ENCODE measurements at regions not wholly inside any gene's neighbourhood (a gene's known extent, or its start where the extent isn't known, plus 50 kb on each side); places are given as distances from the start of the nearest gene placed in this dataset.

DNA sequence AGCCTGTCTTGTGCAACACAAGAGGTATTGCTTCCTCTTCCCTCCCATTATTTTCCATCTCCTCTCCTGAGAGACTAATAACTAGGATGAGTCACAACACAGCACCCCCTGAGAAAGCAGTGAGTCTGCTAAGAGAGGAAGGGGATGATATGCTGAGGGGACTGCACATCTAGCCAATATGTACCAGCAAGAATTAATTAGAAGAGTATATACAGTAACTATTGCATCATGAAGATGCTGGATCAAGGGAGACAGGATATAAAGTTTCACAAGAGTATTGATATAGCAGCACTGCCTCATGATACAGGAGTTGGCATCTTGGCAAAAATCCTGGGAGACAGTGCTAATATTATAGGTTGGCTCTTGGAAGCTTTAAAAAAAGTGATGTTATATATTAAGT is 289.9 kb upstream of the RBMS1 start:
- Histone ChIP-seq H3K4me3 (no peak overlapping the region), H3K36me3 (no peaks in the 10 kb centered on the region), H3K27ac (no peak overlapping the region), H3K4me1 (no peaks in the 10 kb centered on the region), H3K9me3 (no peaks in the 10 kb centered on the region), H3K27me3 (no peaks in the 10 kb centered on the region)
- no peak for DNase-seq
- no peak for TF ChIP-seq EP300 (IDR thresholded peaks at IDR 0.05)
- no peak for TF ChIP-seq POLR2AphosphoS5 (IDR thresholded peaks at IDR 0.05)
- no peak for TF ChIP-seq POLR2A (IDR thresholded peaks at IDR 0.05)
- TF ChIP-seq, protein P1, sequence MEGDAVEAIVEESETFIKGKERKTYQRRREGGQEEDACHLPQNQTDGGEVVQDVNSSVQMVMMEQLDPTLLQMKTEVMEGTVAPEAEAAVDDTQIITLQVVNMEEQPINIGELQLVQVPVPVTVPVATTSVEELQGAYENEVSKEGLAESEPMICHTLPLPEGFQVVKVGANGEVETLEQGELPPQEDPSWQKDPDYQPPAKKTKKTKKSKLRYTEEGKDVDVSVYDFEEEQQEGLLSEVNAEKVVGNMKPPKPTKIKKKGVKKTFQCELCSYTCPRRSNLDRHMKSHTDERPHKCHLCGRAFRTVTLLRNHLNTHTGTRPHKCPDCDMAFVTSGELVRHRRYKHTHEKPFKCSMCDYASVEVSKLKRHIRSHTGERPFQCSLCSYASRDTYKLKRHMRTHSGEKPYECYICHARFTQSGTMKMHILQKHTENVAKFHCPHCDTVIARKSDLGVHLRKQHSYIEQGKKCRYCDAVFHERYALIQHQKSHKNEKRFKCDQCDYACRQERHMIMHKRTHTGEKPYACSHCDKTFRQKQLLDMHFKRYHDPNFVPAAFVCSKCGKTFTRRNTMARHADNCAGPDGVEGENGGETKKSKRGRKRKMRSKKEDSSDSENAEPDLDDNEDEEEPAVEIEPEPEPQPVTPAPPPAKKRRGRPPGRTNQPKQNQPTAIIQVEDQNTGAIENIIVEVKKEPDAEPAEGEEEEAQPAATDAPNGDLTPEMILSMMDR (IDR thresholded peaks at IDR 0.05) = no peak
- intact Hi-C loops (cut with DNase I) = no loop called here

DNA sequence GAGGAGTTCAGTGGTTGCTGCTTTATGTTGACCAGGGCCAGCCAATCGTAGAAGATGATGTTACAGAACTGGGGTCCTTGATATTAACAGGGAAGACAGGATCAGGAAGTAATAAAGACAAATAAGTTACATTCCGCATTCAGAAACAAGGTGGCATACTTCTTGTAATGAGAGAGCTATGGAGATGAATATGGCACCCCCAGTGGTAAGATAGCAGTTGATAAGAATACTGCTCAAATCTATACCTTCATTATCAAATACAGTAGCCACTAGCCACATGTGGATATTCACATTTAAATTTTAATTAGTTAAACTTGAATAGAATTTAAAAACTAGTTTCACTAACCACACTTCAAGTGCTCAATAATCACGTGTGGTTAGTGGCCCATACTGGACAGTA is 290.4 kb upstream of the RBMS1 start:
- no peak for DNase-seq
- intact Hi-C loops (cut with DNase I) = no loop called here
- WGBS, 2 donors = 84 to 90% methylated on average over 3 of the region's 3 CpGs
- Histone ChIP-seq H3K27ac (no peak overlapping the region), H3K4me3 (no peak overlapping the region), H3K4me1 (no peaks in the 10 kb centered on the region), H3K36me3 (no peaks in the 10 kb centered on the region), H3K9me3 (no peaks in the 10 kb centered on the region), H3K27me3 (no peaks in the 10 kb centered on the region)
- no peak for TF ChIP-seq EP300 (IDR thresholded peaks at IDR 0.05)
- TF ChIP-seq POLR2AphosphoS5 (IDR thresholded peaks at IDR 0.05) = no peak
- no peak for TF ChIP-seq POLR2A (IDR thresholded peaks at IDR 0.05)
- TF ChIP-seq, protein P1 (IDR thresholded peaks at IDR 0.05) = no peak

GRCh38 chr2:160790738-160791137 is 297.1 kb upstream of the RBMS1 start:
- no peak for DNase-seq
- H3K36me3 ChIP-seq = no peaks in the 10 kb centered on the region
- 48 to 78% methylated on average over 2 of the region's 2 CpGs for whole genome bisulfite sequencing, 2 donors
- H3K4me1 ChIP-seq = no peaks in the 10 kb centered on the region
- H3K27me3 ChIP-seq = no peaks in the 10 kb centered on the region
- no peak overlapping the region for H3K4me3 ChIP-seq
- H3K9me3 ChIP-seq = no peaks in the 10 kb centered on the region
- intact Hi-C loops (cut with DNase I) = no loop called here
- TF ChIP-seq EP300 (IDR thresholded peaks at IDR 0.05) (no peak), POLR2AphosphoS5 (IDR thresholded peaks at IDR 0.05) (no peak), POLR2A (IDR thresholded peaks at IDR 0.05) (no peak)
- TF ChIP-seq, protein P1 (IDR thresholded peaks at IDR 0.05) = no peak
- no peak overlapping the region for H3K27ac ChIP-seq

DNA sequence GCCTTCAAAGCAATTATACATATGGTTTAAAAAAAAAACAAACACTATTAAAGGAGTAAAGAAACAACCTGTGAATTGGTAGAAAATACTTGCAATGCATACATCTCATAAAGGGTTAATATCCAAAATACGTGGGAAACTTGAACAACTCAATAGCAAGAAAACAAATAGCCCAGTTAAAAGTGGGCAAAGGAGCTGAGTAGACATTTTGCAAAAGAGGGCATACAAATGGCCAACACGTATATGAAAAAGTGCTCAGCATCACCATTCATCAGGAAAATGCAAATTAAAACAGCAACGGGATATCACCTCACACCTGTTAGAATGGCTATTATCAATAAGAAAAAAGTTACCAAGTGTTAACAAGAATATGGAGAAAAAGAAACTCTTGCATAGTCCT is 298.3 kb upstream of the RBMS1 start:
- no peak overlapping the region for H3K27ac ChIP-seq
- no peak for DNase-seq
- H3K4me3 ChIP-seq = no peak overlapping the region
- no peaks in the 10 kb centered on the region for H3K27me3 ChIP-seq
- intact Hi-C loops (cut with DNase I) = no loop called here
- H3K4me1 ChIP-seq = no peaks in the 10 kb centered on the region
- no peak for TF ChIP-seq POLR2A (IDR thresholded peaks at IDR 0.05)
- no peak for TF ChIP-seq POLR2AphosphoS5 (IDR thresholded peaks at IDR 0.05)
- no peak for TF ChIP-seq EP300 (IDR thresholded peaks at IDR 0.05)
- TF ChIP-seq, protein P1 (IDR thresholded peaks at IDR 0.05) = no peak
- H3K36me3 ChIP-seq = no peaks in the 10 kb centered on the region
- H3K9me3 ChIP-seq = no peaks in the 10 kb centered on the region
- 70 to 87% methylated on average over 3 of the region's 3 CpGs for WGBS, 2 donors

DNA sequence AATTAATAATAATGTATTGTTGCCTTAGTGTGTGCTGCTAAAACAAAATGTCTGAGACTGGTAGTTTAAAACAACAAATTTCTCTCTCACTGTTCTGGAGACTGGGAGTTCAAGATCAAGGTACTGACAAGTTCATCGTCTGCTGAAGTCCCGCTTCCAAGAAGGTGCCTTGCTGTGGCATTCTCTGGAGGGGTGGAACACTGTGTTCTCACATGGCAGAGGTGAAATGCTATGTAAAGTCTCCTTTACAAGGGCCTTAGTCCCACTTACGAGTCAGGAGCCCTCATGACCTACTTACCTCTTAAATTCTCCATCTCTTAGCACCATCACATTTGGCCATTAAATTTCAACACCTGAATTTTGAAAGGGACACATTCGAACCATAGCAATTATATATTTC is 299.2 kb upstream of the RBMS1 start:
- no peak for DNase-seq
- Histone ChIP-seq H3K4me1 (no peaks in the 10 kb centered on the region), H3K36me3 (no peaks in the 10 kb centered on the region), H3K27ac (no peak overlapping the region), H3K27me3 (no peaks in the 10 kb centered on the region), H3K4me3 (no peak overlapping the region), H3K9me3 (no peaks in the 10 kb centered on the region)
- 78 to 84% methylated on average over 4 of the region's 4 CpGs for WGBS, 2 donors
- TF ChIP-seq EP300 (IDR thresholded peaks at IDR 0.05) = no peak
- intact Hi-C loops (cut with DNase I) = no loop called here
